GM12878 (cell line): ENCODE measurements at regions not wholly inside any gene's neighbourhood (a gene's known extent, or its start where the extent isn't known, plus 50 kb on each side); places are given as distances from the start of the nearest gene placed in this dataset.

Experiments
- EP300 ChIP-seq, 2 experiments: fragments of 150-350 bp in 1 of 2; IDR thresholded peaks; 2 replicates each; pipeline ENCODE4 v1.6.1; 2011 to 2012; ENCODE audit warnings: low read depth in 2 of 2, low read length in 2 of 2, borderline replicate concordance in 1 of 2, improper control_type of control experiment in 1 of 2, inconsistent platforms in 1 of 2; ENCODE audit not compliant: control insufficient read depth in 1 of 2
- JUNB ChIP-seq: IDR thresholded peaks from 2 replicates; pipeline ENCODE4 v1.6.1; 2016; ENCODE audit warnings: antibody characterized with exemption, mild to moderate bottlenecking
- MEF2A ChIP-seq: IDR thresholded peaks from 2 replicates; pipeline ENCODE4 v1.6.1; 2011; ENCODE audit warnings: low read depth, mild to moderate bottlenecking, low read length, moderate library complexity; ENCODE audit not compliant: insufficient read depth
- MYC ChIP-seq: IDR thresholded peaks from 2 replicates; pipeline ENCODE4 v1.6.1; 2011; ENCODE audit warnings: mild to moderate bottlenecking, low read length, moderate library complexity, inconsistent platforms; ENCODE audit not compliant: insufficient read depth, insufficient replicate concordance, insufficient read length, severe bottlenecking
- PAX8 ChIP-seq: fragments of 450-650 bp; IDR thresholded peaks from 2 replicates; pipeline ENCODE4 v1.6.1; 2017; ENCODE audit warnings: mild to moderate bottlenecking, moderate library complexity
- SMAD1 ChIP-seq: fragments of 450-650 bp; IDR thresholded peaks from 2 replicates; pipeline ENCODE4 v1.6.1; 2018; ENCODE audit warnings: mild to moderate bottlenecking, low read depth; ENCODE audit not compliant: partially characterized antibody
- TCF3 ChIP-seq: IDR thresholded peaks from 2 replicates; pipeline ENCODE4 v1.6.1; 2012; ENCODE audit warnings: low read depth, mild to moderate bottlenecking, low read length, borderline replicate concordance; ENCODE audit not compliant: insufficient read depth
- ZBED1 ChIP-seq: IDR thresholded peaks from 2 replicates; pipeline ENCODE4 v1.6.1; 2016; ENCODE audit warnings: borderline replicate concordance
- ZBTB4 ChIP-seq: fragments of 450-650 bp; formaldehyde crosslinking; IDR thresholded peaks from 2 replicates; pipeline ENCODE4 v1.4.0; 2022; ENCODE audit warnings: mild to moderate bottlenecking, moderate library complexity
- ZNF384 ChIP-seq: IDR thresholded peaks from 2 replicates; pipeline ENCODE4 v1.6.1; 2012; ENCODE audit warnings: low read depth, mild to moderate bottlenecking, low read length, improper control_type of control experiment, borderline replicate concordance
- ZNF687 ChIP-seq: fragments of 450-650 bp; IDR thresholded peaks from 2 replicates; pipeline ENCODE4 v1.6.1; 2017; ENCODE audit warnings: mild to moderate bottlenecking, moderate library complexity
- TF ChIP-seq, protein P1 (sequence below): fragments of 450-650 bp; IDR thresholded peaks from 2 replicates; pipeline ENCODE4 v1.6.1; 2017; ENCODE audit warnings: mild to moderate bottlenecking, moderate library complexity
- TF ChIP-seq, protein P2 (sequence below): fragments of 450-650 bp; formaldehyde crosslinking; IDR thresholded peaks from 2 replicates; pipeline ENCODE4 v1.5.0; 2022; ENCODE audit warnings: mild to moderate bottlenecking, missing genetic modification characterization

DNA sequence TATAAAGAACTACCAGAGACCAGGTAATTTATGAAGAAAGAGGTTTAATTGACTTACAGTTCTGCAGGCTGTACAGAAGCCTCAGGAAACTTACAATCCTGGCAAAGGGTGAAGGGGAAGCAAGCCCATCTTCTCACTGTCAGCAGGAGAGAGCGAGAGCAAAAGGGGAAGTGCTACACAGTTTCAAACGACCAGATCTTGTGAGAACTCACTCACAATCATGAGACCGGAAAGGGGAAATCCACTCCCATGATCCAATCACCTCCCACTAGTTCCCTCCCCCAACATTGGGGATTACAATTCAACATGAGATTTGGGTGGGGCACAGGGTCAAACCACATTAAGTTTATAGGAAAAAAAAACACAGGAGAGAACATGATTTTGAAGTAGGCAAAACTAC, 222.1 kb upstream of the SHH start (continued):
- no peak for TF ChIP-seq EP300 (IDR thresholded peaks at IDR 0.05; ENCODE audit: borderline replicate concordance in 1 of 2, control insufficient read depth in 1 of 2, low read depth in 2 of 2, low read length in 2 of 2)
- TF ChIP-seq TCF3: no peak
- TF ChIP-seq SMAD1: no peak
- TF ChIP-seq JUNB: no peak
- TF ChIP-seq ZBED1: no peak
- TF ChIP-seq, protein P1, sequence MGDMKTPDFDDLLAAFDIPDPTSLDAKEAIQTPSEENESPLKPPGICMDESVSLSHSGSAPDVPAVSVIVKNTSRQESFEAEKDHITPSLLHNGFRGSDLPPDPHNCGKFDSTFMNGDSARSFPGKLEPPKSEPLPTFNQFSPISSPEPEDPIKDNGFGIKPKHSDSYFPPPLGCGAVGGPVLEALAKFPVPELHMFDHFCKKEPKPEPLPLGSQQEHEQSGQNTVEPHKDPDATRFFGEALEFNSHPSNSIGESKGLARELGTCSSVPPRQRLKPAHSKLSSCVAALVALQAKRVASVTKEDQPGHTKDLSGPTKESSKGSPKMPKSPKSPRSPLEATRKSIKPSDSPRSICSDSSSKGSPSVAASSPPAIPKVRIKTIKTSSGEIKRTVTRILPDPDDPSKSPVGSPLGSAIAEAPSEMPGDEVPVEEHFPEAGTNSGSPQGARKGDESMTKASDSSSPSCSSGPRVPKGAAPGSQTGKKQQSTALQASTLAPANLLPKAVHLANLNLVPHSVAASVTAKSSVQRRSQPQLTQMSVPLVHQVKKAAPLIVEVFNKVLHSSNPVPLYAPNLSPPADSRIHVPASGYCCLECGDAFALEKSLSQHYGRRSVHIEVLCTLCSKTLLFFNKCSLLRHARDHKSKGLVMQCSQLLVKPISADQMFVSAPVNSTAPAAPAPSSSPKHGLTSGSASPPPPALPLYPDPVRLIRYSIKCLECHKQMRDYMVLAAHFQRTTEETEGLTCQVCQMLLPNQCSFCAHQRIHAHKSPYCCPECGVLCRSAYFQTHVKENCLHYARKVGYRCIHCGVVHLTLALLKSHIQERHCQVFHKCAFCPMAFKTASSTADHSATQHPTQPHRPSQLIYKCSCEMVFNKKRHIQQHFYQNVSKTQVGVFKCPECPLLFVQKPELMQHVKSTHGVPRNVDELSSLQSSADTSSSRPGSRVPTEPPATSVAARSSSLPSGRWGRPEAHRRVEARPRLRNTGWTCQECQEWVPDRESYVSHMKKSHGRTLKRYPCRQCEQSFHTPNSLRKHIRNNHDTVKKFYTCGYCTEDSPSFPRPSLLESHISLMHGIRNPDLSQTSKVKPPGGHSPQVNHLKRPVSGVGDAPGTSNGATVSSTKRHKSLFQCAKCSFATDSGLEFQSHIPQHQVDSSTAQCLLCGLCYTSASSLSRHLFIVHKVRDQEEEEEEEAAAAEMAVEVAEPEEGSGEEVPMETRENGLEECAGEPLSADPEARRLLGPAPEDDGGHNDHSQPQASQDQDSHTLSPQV: no peak
- no peak for TF ChIP-seq ZBTB4
- no peak for TF ChIP-seq MYC
- no peak for TF ChIP-seq ZNF384
- 0 out of 2 replicates have a peak, but pooled peaks have one; percentile 19 for TF ChIP-seq ZNF687
- no peak for TF ChIP-seq PAX8
- TF ChIP-seq, protein P2, sequence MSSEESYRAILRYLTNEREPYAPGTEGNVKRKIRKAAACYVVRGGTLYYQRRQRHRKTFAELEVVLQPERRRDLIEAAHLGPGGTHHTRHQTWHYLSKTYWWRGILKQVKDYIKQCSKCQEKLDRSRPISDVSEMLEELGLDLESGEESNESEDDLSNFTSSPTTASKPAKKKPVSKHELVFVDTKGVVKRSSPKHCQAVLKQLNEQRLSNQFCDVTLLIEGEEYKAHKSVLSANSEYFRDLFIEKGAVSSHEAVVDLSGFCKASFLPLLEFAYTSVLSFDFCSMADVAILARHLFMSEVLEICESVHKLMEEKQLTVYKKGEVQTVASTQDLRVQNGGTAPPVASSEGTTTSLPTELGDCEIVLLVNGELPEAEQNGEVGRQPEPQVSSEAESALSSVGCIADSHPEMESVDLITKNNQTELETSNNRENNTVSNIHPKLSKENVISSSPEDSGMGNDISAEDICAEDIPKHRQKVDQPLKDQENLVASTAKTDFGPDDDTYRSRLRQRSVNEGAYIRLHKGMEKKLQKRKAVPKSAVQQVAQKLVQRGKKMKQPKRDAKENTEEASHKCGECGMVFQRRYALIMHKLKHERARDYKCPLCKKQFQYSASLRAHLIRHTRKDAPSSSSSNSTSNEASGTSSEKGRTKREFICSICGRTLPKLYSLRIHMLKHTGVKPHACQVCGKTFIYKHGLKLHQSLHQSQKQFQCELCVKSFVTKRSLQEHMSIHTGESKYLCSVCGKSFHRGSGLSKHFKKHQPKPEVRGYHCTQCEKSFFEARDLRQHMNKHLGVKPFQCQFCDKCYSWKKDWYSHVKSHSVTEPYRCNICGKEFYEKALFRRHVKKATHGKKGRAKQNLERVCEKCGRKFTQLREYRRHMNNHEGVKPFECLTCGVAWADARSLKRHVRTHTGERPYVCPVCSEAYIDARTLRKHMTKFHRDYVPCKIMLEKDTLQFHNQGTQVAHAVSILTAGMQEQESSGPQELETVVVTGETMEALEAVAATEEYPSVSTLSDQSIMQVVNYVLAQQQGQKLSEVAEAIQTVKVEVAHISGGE (CRISPR knock-in tag): no peak
- no peak for TF ChIP-seq MEF2A
